PC-9 (cell line): ENCODE measurements at regions not wholly inside any gene's neighbourhood (a gene's known extent, or its start where the extent isn't known, plus 50 kb on each side); places are given as distances from the start of the nearest gene placed in this dataset.

Source experiments
- BruUV-seq: library from RNA; stranded (reverse); fragments of 400-500 nt; replicated peaks from 2 replicates; lab custom pipeline; 2021; lab: Mats Ljungman, UMichigan
- CTCF ChIA-PET: fragments of 300-600 bp; sonication (Branson Sonifier 250); formaldehyde crosslinking; loops from one replicate; lab custom pipeline; 2022; ENCODE audit warnings: antibody characterized with exemption; lab: Charles Lee
- POLR2A ChIA-PET: fragments of 300-600 bp; sonication (Branson Sonifier 250); formaldehyde crosslinking; loops from one replicate; lab custom pipeline; 2022; ENCODE audit warnings: antibody characterized with exemption; ENCODE audit not compliant: unreplicated experiment; lab: Charles Lee
- DNase-seq, 2 experiments: peaks; one replicate each; pipeline versions ENCODE4 v3.0.0 to v3.0.0-alpha.2; 2015 to 2022; ENCODE audit warnings: mixed read lengths in 1 of 2
- H2AFZ ChIP-seq: fragments of 200-600 bp; sonication (generic); 2 replicates; pipeline ENCODE4 v1.8.1; 2017; ENCODE audit warnings: antibody characterized with exemption
- H3F3A ChIP-seq: fragments of 200-600 bp; sonication (generic); 2 replicates; pipeline ENCODE4 v1.8.1; 2017; ENCODE audit warnings: antibody characterized with exemption, mild to moderate bottlenecking, low read depth; ENCODE audit not compliant: insufficient read depth
- H3K27ac ChIP-seq: fragments of 200-600 bp; sonication (generic); 2 replicates; pipeline ENCODE4 v1.6.1; 2016; ENCODE audit warnings: mixed run types
- H3K27me3 ChIP-seq: fragments of 200-600 bp; sonication (generic); 2 replicates; pipeline ENCODE4 v1.6.1; 2016; ENCODE audit warnings: low read depth, mixed run types; ENCODE audit not compliant: insufficient read depth
- H3K36me3 ChIP-seq: fragments of 200-600 bp; sonication (generic); 2 replicates; pipeline ENCODE4 v1.6.1; 2016; ENCODE audit warnings: low read depth, mixed run types
- H3K4me1 ChIP-seq: fragments of 200-600 bp; sonication (generic); replicated peaks from 2 replicates; pipeline ENCODE4 v1.6.1; 2016; ENCODE audit warnings: mixed run types; ENCODE audit not compliant: insufficient read depth
- H3K4me2 ChIP-seq: fragments of 200-600 bp; sonication (generic); 2 replicates; pipeline ENCODE4 v1.6.1; 2017; ENCODE audit warnings: mixed run types
- H3K4me3 ChIP-seq: fragments of 200-600 bp; sonication (generic); 2 replicates; pipeline ENCODE4 v1.6.1; 2016; ENCODE audit warnings: mixed run types
- H3K79me2 ChIP-seq: fragments of 200-600 bp; sonication (generic); 2 replicates; pipeline ENCODE4 v1.6.1; 2017; ENCODE audit warnings: low read depth, mixed run types
- H3K9me2 ChIP-seq: fragments of 200-600 bp; sonication (generic); 2 replicates; pipeline ENCODE4 v1.8.1; 2017; ENCODE audit warnings: mild to moderate bottlenecking; ENCODE audit not compliant: insufficient read depth
- H3K9me3 ChIP-seq: fragments of 200-600 bp; sonication (generic); 2 replicates; pipeline ENCODE4 v1.8.1; 2016; ENCODE audit warnings: low read depth; ENCODE audit not compliant: insufficient read depth
- H4K20me1 ChIP-seq: fragments of 200-600 bp; sonication (generic); 2 replicates; pipeline ENCODE4 v1.8.1; 2017; ENCODE audit not compliant: insufficient read depth
- CTCF ChIP-seq: fragments of 200-600 bp; sonication (generic); conservative IDR thresholded peaks from 2 replicates; pipeline ENCODE4 v1.6.1; 2017; ENCODE audit warnings: mixed run types, antibody characterized with exemption, mild to moderate bottlenecking, moderate library complexity
- EZH2 ChIP-seq: fragments of 200-600 bp; sonication (generic); IDR thresholded peaks from 2 replicates; pipeline ENCODE4 v1.8.0; 2017; ENCODE audit warnings: antibody characterized with exemption, low read depth
- intact Hi-C: fragments of 100-400 bp; cut with micrococcal nuclease; formaldehyde crosslinking; loops from one replicate; pipeline ENCODE4 v1.10.0; 2022; ENCODE audit not compliant: unreplicated experiment

- Histone ChIP-seq H3K4me1 (peaks cover 28% of the 10 kb centered on the region), H3K9me2 (no peaks in the 10 kb centered on the region), H3K27ac (no peak overlapping the region), H3K27me3 (no peaks in the 10 kb centered on the region), H3K4me3 (no peak overlapping the region), H4K20me1 (no peaks in the 10 kb centered on the region), H3K9me3 (no peaks in the 10 kb centered on the region), H2AFZ (no peak overlapping the region), H3F3A (peaks cover 15% of the 10 kb centered on the region), H3K79me2 (no peaks in the 10 kb centered on the region), H3K36me3 (no peaks in the 10 kb centered on the region), H3K4me2 (no peak overlapping the region)
- intact Hi-C loops = no loop called here
- ChIA-PET CTCF (no interaction called here), POLR2A (interaction anchor here (0.7 kb wide), 1 partner anchor 272 kb away, joined by 4 read pairs; no protein-coding TSS in a partner anchor)
- TF ChIP-seq EZH2 (no peak), CTCF (no peak)
- no TSS peak for BruUV-seq
- DNase-seq = peak in 1 of 2 experiments; percentile 29
Observed at GRCh38 chr2:120624061-120624737, 111.5 kb upstream of the GLI2 start.

- Histone ChIP-seq H3K4me1 (peaks cover 28% of the 10 kb centered on the region), H4K20me1 (no peaks in the 10 kb centered on the region), H3K4me3 (no peak overlapping the region), H3K4me2 (no peak overlapping the region), H3F3A (peaks cover 12% of the 10 kb centered on the region), H3K36me3 (no peaks in the 10 kb centered on the region), H3K79me2 (no peaks in the 10 kb centered on the region), H3K27me3 (no peaks in the 10 kb centered on the region), H3K9me3 (no peaks in the 10 kb centered on the region), H3K9me2 (no peaks in the 10 kb centered on the region), H3K27ac (no peak overlapping the region), H2AFZ (no peak overlapping the region)
- DNase-seq = peak in 1 of 2 experiments; percentile 15
- TF ChIP-seq EZH2 (no peak), CTCF (no peak)
- intact Hi-C loops = loop anchor here (5.0 kb wide), 1 partner anchor 63 kb away; no protein-coding TSS in a partner anchor
- ChIA-PET POLR2A (interaction anchor here (0.6 to 0.7 kb wide), 2 partner anchors 272 to 380 kb away, joined by 4 read pairs; no protein-coding TSS in a partner anchor), CTCF (no interaction called here)
- BruUV-seq = no TSS peak
Observed at GRCh38 chr2:120624738-120625446, 110.8 kb upstream of the GLI2 start.

GRCh38 chr2:120625865-120626560 lies 109.7 kb upstream of the GLI2 start:
- Histone ChIP-seq H3K27ac (no peak overlapping the region), H3K9me2 (no peaks in the 10 kb centered on the region), H3K9me3 (no peaks in the 10 kb centered on the region), H3K4me1 (peaks cover 28% of the 10 kb centered on the region), H2AFZ (no peak overlapping the region), H3K27me3 (no peaks in the 10 kb centered on the region), H4K20me1 (no peaks in the 10 kb centered on the region), H3K4me2 (no peak overlapping the region), H3K79me2 (no peaks in the 10 kb centered on the region), H3F3A (0 out of 2 replicates have a peak, but pooled peaks cover 2% of the 10 kb centered on the region), H3K4me3 (no peak overlapping the region), H3K36me3 (no peaks in the 10 kb centered on the region)
- peak; percentile 86 to 87 for DNase-seq
- TF ChIP-seq EZH2 (no peak), CTCF (no peak)
- CTCF ChIA-PET = no interaction called here
- POLR2A ChIA-PET = no interaction called here
- intact Hi-C loops = loop anchor here (1.0 to 5.0 kb wide), 3 partner anchors 43 to 227 kb away; no protein-coding TSS in a partner anchor
- BruUV-seq = no TSS peak
